HG03457 (cell line): ENCODE measurements at regions not wholly inside any gene's neighbourhood (a gene's known extent, or its start where the extent isn't known, plus 50 kb on each side); places are given as distances from the start of the nearest gene placed in this dataset.

Experiments used
- ATAC-seq: cut with Tn5 transposase; IDR thresholded peaks from one replicate; pipeline ENCODE4 v1.9.1; 2021; ENCODE audit warnings: moderate number of reproducible peaks; ENCODE audit not compliant: unreplicated experiment

DNA sequence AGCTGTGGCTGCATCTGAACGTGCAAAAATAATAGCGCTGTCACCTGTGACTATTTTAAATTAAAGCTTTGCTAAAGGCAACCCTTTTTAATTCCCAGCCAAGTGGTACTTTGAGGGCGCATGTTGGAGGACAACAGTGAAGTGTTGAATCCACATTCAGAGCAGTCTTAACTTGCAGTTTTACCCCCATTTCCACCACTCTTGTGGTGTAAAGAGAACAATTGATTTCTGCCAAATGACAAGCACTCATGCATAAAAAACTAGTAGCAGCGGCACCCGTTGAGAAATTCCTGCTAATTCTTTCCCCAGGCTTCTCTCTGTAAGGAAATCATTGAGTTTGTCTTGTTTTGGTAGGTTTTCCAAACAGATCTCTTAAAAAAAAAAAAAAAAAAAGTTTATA lies 1033.3 kb downstream of the EFNB2 start:
- ATAC-seq: no peak

DNA sequence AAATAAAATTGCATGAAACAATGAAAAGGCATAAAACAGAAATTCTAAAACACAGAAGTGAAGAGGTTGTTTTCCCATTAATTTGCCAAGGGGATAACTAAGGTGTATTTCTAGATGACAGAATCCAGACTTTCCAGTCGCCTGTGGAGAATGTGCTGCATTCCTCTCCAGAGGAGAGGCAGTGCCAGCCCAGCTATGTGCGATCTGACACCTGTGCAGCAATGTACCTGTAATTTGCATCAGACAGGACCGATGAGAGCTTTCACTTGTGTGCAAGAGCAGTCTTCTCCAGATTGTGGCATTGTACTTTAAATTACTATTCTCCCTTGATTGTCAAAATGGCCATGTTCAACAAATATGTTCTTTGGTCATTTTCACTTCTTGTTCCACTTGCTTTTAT lies 1037.9 kb downstream of the EFNB2 start:
- no peak for ATAC-seq

DNA sequence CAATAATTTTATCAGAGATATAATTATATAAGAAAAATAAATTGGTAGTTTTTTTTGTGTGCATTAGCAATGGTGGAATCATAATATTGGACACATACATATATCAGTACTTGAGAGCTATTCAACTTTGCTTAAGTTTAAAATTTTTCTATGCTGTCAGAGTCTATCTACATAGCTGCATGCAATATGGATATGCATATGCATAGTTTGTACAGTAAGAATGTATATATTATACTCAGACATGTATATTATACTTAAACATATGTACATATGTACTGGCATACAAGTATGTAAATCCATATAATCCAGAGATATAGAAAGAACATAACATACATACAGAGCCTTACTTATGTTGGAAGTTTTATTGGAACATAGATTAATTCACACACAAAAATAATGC lies 1043.2 kb downstream of the EFNB2 start:
- no peak for ATAC-seq

DNA sequence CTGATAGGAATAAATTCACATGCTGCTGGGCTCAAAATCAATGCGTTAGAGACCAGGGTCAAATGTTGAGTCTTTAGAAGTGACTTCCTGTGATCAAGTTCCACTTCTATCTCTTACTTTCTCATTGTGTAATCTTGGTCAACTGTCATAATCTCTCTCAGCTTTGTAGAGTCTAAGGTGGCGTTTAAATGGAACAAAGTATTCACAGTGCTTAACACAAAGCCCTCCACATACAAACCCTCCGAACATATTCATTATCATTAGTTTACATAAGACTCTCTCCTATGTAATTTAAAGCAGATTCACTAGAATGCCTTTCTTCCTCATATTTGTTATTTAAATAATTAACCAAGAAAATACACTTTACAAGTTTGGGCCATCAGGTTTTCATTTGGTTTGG lies 1044.1 kb downstream of the EFNB2 start:
- no peak for ATAC-seq

DNA sequence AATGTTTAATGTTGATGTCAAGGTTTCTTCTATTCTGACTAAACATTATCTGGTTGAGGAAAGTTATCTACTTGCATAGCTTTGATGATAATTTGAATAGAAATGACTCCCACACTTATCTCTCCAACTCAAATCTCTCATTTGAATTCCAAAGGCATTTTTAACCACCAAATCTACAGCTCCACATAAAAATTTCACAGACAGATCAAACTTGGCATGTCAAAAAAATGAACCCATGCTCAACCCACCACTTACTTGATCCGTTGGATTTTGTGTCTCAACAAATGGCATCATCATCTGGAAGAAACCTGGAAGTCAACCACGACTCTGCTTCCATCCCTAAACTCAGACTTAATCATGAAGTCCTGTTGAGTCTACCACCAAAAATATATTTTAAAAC lies 1050.4 kb downstream of the EFNB2 start:
- no peak for ATAC-seq

DNA sequence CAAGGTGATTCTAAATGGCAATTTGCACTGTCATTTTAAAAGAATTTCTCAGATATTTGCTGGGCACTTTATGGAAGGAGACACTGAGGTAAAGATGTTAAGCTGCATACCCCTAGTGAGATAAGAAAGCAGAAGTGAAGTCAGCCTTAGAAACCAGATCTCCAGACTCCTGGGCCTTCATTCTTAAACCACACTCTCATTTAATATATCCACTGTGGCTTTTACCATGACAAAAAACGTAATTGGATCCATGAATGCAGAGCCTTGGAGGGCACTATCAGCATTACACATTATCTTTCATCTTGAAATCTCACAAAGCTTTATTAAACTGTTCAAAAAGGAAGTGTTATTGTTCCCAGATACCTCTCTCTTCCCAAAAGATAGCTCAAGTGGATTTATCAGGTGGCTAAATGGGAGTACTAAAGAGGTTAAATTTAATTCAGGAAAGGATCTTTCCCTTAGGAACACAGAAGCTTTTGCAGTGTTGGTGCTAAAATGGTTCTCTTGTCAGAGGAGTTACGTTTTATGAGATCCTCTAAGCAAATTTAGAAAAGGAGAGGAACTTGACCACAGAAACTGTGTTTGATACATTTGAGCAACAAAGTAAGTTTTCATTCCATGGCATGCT lies 1060.4 kb downstream of the EFNB2 start:
- no peak for ATAC-seq

DNA sequence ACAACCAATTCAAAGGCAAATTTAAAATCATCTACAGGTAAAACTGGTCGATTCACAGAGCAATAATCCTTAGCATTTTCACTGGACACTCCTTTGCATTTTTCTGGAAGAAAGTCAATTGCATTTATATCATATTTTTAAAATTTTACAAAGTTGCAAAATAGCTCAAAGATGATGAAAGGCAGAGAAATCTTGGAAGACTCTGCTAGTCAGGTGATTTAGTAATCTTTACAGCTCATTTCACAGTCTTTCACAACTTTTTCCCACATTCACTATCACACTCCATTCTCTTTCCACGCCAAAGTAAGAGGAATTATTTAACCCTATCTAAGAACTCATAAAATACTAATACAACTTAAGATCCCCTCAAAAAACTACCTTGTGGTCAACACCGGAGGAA lies 1063.8 kb downstream of the EFNB2 start:
- ATAC-seq: no peak

DNA sequence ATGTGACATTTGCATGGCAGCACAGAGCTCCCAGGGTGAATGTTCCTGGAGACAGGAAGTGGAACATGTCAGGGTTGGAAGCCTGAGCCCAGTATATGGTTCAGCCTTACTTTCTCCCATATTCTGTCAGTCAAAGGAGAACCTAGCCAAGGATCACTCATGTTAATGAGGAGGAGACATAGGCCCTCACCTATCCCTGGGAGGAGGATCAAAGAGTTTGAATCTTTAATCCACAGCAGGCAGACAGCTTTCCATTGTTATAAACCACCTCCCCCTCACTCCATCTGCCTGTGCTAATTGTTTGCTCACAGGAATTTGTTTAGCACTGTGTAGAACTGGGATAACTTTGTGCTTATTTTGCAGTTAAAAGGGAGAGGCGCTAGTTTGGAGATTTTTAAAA lies 1069.1 kb downstream of the EFNB2 start:
- ATAC-seq: no peak

DNA sequence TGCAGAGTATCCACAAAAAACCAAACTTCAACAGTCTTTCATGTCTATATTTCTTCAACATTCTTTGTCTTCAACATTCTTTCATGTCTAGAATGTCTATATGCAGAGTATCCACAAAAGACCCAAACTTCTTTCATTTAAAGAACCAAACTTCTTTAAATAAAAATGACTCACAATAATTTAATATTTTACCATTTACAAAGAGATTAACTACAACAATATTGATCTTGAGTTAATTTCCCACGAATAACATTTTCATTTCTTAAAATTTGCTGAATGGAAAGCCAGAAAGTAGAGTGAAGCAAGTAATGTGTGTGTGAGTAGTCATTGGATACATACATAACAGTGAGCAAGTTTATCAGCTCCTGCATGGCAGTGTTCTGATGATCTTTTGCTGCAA lies 1069.7 kb downstream of the EFNB2 start, which contains the start of gene DAOA:
Gene DAOA, plus strand, starts transcription at position 301 of the 400 bp plus-strand sequence.
- no peak for ATAC-seq

DNA sequence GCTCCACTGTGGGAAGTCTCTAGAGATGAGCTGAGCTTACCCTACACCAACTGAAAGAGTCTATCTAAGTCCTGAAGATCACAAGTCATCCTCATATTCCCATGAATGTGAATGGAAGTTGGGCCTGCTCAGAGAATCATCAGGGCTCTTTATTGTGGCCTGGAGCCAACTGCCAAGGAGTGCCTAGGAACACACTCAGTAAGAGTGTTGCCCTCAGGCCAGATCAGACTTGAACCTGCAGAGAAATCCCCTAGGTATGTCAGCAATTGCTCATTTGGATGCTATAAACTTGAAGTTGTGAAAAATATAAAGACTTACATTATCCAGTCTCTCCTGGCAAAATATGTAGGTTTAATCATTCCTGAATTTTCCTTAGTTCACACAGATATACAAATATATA lies 1070.2 kb downstream of the EFNB2 start:
- ATAC-seq: no peak

DNA sequence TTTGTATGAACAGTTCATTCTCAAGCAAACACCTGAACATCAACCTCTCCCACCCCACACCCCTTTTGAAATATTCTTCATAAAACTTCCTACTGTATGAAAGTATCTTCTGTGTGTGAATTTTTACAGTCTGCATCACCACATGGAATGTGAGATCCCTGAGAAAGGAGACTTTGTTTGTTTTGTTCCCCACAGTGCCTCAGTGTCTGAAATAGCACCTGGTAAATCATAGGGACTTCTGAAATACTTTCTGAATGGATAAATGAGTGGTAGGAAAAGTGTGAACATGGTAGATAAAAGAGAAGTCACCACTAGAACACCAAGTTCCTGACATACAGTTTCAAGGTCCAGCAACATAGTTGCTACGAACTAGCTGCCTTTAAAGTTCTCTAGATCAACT lies 1071.2 kb downstream of the EFNB2 start:
- ATAC-seq: no peak

DNA sequence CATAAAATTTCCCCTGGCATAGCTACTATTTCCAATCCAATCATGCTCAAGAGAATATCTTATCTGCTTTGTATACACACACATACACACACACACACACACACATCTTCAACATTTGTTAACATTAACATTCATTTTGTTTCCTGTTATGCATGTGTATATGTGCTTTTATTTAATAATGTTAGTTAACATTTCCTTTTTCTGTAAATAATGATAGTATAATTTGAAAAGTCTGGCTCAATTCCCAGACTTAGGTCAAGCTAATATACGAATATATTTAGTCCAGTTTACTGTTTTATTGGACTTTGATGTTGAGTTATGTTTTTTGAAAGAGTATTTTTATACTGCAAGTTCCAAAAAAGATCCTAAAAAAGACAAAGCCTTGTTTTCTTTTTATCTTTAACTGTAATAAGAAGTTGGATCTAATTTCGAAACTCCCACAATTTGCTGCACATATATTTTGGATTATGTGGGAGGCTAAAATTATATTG lies 1072.4 kb downstream of the EFNB2 start:
- no peak for ATAC-seq

DNA sequence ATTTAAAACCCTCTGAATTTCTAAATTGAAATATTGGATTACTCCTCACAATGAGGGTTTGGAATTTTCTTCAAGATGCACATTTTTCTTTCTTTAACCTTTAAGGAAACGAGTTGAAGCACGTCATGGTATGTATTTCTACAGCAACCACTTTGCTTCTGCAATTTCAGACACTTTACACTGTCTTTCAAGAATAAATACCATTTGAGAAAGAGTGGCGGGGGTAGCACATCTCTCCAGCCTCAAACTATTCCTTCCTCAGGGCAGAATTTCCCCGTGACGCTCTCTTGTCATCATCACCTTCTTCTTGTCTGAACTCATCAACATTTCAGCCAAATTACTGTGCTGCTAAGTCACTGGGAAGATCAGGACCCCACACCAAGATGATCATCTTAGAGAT lies 1073.4 kb downstream of the EFNB2 start:
- no peak for ATAC-seq

DNA sequence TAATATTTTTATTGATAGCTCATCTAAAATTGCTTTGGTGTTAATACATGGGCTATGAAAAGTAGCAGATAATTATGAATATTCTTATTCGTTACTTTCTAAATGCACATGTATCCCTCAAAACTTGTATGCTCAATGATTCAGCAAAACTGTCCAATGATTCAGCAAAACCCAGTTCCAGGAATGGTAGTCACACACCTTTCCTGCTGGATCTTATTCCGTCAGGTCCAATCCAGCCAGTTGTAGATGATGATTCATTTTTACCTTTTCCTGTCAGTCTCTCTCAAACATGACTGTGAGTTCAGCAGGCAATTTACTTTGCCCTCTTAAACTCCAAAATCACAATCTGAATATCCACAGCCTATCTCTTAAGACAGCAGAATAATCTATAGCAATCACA lies 1082.6 kb downstream of the EFNB2 start:
- ATAC-seq: no peak

DNA sequence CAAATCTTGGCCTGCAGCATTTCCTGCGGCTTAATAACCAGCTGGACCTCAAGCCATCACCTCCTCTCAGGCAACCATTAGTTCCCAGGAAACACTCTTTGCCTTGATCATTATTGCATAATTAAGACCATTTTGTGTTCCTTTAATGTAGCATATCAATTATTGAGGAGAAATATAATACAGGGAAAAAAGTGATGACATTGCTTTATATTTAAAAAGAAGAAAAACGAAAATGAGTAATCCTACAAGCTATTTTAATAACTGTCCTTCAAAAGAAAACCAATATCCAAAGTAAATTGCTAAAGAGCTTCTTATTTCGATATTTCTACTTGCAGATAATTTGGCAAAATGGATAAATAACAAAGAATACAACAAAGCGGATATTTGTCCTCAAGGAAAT lies 1084.7 kb downstream of the EFNB2 start:
- ATAC-seq: no peak

DNA sequence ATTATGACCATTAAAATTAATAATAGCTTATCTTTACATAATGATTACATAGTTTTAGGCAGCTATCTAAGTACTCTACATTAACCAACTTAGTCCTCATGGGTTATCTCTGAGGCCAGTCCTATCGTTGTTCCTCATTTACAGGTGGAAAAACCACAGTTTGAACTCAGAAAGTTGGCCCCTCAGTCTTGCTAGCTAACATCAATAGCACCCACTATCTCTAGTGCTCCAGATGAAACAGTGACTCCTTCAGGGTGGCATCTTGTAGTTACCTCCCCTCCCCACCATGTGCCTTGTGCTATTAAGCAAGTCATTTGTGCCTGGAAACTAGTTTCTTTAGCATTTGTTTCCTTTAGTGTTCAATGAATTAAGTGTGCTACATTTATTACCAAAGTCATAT lies 1086.7 kb downstream of the EFNB2 start:
- ATAC-seq: no peak

DNA sequence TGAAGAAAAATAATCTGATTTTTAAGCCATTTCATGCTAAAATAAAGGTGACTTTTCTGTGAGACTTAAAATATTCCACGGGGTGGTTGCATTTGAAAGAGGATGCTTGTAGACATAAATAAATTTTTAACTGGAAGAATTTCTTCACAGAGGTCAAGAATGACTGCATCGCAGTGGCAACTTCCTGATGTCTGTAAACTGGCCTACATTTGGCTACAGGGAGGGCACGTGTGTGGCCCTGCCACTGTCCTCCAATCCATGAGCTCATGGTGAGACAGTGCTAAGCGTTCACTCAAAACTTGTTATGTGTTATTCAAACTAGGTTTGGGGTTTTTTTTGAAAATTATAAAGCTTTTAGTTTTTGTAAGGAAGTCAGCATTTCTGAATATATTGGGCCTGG lies 1089.3 kb downstream of the EFNB2 start:
- ATAC-seq: no peak

DNA sequence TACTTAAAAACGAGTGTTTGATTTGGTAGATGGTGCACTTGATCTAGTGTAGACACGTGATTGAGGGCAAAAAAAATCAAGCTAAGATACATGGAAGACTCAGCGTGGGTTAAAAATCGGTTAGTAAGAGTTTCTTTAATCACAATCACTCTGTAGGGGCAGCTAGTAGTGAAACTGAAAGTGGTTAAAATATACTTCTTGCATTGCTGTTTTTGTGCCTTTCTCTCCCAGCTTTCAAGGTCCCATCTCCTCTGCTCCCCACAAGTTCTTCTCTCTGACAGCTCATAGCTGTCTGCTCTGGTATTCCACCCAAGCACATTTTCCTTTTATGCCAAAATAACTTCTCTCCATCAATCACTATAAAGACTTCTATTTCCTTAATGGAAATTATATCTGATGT lies 1089.7 kb downstream of the EFNB2 start:
- no peak for ATAC-seq

DNA sequence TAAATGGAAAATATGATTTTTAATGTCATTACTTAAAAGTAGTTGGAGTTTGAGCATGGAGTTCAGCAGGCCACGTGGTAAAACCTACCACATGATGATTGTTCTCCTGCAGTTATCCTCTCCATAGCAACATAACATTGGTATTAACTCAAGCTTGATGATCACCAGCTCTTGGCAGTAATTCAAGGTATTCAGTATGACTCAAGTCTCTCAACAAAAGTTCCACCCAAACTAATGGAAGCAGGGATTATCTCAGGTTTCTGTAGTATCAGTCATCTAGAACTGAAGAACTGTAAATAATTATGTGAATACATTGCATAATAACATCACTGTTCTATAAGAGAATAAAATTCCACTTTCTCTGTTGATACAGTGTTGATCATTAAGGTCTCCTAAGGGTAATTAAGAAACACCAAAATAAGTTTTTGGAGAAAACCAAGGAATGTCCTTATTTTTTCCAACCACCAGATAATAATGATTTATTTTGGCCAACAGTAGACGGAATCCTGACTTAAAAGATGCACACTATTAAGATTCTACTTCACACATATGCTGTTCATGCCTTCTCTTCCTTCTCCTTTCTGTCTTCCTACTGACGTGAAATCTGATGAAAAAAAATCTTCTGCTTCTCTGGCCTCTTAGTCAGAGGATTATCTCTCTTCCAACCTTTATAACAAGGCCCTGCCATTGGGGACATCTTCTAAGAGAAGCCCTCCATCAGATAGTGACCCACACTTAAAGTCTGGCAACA lies 1092.3 kb downstream of the EFNB2 start:
- no peak for ATAC-seq

DNA sequence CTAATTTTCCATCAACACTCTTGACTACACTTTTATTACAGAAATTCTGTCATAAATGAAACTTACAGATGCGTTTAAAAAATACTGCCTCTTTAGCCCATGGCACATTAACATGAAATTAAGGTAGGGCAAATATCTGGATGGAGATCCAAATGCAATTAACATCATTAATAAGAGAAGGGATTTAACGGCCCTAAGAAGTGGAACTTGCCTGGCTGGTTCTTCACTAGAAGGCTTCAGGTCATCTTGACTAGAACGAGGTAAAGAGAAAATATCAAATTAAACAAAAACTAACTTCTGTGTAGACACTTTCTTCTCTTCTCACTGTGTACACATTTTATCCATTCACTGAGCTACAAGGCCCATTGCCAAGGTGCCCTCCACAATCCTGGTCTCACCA lies 1093.4 kb downstream of the EFNB2 start:
- no peak for ATAC-seq

DNA sequence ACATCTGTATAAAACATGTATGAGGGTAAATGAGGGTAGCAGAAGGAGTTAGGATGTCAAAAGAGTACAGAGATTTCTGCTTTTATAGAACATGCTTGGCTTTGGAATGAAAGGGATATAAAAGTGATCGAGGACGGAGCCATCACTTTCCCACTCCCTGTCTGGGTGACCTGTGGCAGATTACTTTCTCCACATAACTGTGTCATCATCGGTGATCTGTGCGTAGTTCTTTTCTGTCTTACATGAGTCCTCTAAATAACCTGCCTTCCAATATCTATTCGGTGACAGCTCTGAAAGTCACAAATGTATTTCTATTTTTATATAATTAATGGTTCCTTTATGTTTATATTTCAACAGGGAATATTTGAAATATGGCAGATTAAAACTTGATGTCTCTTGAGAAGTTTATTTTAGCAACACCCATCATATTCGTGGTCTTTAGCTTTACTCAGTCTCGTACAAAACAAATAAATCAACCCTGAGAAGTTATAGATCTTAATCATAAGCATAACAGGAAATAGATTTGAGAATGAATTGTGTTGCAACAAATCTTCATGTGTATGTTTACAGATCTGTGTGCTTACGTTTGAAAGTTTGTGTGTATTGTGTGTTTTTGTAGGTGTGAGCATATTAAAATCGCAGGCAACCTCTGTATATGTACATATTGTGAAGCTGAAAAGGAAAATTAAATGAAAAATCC lies 1094.3 kb downstream of the EFNB2 start:
- ATAC-seq: no peak

DNA sequence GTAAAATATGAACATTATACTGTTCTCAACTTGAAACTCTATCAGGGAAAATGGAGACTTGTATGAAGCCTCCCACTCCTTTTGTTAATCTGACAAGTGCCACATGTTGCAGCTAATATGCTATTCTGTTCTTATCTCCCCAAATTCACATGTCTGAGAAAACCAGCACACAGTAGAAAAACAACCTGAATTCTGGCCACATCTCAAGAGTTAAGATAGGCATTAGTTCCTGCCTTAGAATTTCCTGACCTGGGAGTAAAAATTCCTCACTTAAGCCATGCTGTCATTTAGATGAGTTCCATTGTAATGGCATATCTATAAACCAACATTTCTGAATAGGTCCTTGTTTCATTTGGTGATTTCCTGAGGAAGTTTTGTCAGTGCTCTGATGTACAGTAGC lies 1098.5 kb downstream of the EFNB2 start:
- no peak for ATAC-seq
